Liver (tissue), 8 donors: ENCODE measurements at regions not wholly inside any gene's neighbourhood (a gene's known extent, or its start where the extent isn't known, plus 50 kb on each side); places are given as distances from the start of the nearest gene placed in this dataset.

Experiments
- DNase-seq: peaks from one replicate; pipeline ENCODE4 v3.0.0-alpha.2; 2017; ENCODE audit warnings: low spot score
- H3K27ac ChIP-seq, 2 donors: one replicate each; pipeline ENCODE4 v1.7.0; 2013; ENCODE audit warnings: inconsistent platforms in 2 of 2, low read length in 2 of 2, control low read depth in 1 of 2, low read depth in 1 of 2, mild to moderate bottlenecking in 1 of 2
- H3K27me3 ChIP-seq, 4 donors: one replicate each; pipeline versions ENCODE4 v1.6.1 to v1.7.0; 2013; ENCODE audit warnings: low read length in 3 of 4, inconsistent platforms in 1 of 4, mild to moderate bottlenecking in 1 of 4, moderate library complexity in 1 of 4; ENCODE audit not compliant: control insufficient read depth in 4 of 4, insufficient read depth in 4 of 4
- H3K36me3 ChIP-seq, 4 donors: one replicate each; pipeline versions ENCODE4 v1.6.1 to v1.7.0; 2013; ENCODE audit warnings: low read length in 3 of 4, mild to moderate bottlenecking in 3 of 4, low read depth in 1 of 4, moderate library complexity in 1 of 4; ENCODE audit not compliant: control insufficient read depth in 4 of 4, insufficient read depth in 3 of 4
- H3K4me1 ChIP-seq, 4 donors: one replicate each; pipeline versions ENCODE4 v1.6.1 to v1.7.0; 2013; ENCODE audit warnings: low read length in 3 of 4, mild to moderate bottlenecking in 3 of 4, moderate library complexity in 1 of 4; ENCODE audit not compliant: control insufficient read depth in 4 of 4, insufficient read depth in 4 of 4
- H3K4me3 ChIP-seq, 3 donors: one replicate each; pipeline versions ENCODE4 v1.6.1 to v1.7.0; 2013; ENCODE audit warnings: low read length in 3 of 3, control low read depth in 1 of 3, low read depth in 1 of 3, mild to moderate bottlenecking in 1 of 3
- H3K9ac ChIP-seq, 2 donors: one replicate each; pipeline ENCODE4 v1.7.0; 2013; ENCODE audit warnings: low read length in 2 of 2, mild to moderate bottlenecking in 2 of 2, moderate library complexity in 2 of 2, control low read depth in 1 of 2, low read depth in 1 of 2
- H3K9me3 ChIP-seq, 4 donors: one replicate each; pipeline versions ENCODE4 v1.6.1 to v1.7.0; 2013; ENCODE audit warnings: low read length in 3 of 4; ENCODE audit not compliant: control insufficient read depth in 4 of 4
- EGR1 ChIP-seq, 2 donors: IDR thresholded peaks; 2 replicates each; pipeline ENCODE4 v1.6.1; 2016 to 2018; ENCODE audit warnings: antibody characterized with exemption in 2 of 2, low read depth in 2 of 2
- FOXA1 ChIP-seq: IDR thresholded peaks from 2 replicates; pipeline ENCODE4 v1.6.1; 2016; ENCODE audit warnings: antibody characterized with exemption
- FOXA2 ChIP-seq: IDR thresholded peaks from 2 replicates; pipeline ENCODE4 v1.6.1; 2016; ENCODE audit warnings: antibody characterized with exemption
- GABPA ChIP-seq, 2 donors: IDR thresholded peaks in 1 of 2; conservative IDR thresholded peaks in 1 of 2; 2 replicates each; pipeline ENCODE4 v1.6.1; 2016; ENCODE audit warnings: antibody characterized with exemption in 2 of 2, mild to moderate bottlenecking in 1 of 2, moderate library complexity in 1 of 2
- HNF4A ChIP-seq, 2 donors: conservative IDR thresholded peaks; 2 replicates each; pipeline ENCODE4 v1.6.1; 2016; ENCODE audit warnings: antibody characterized with exemption in 2 of 2, mild to moderate bottlenecking in 2 of 2
- HNF4G ChIP-seq: IDR thresholded peaks from 2 replicates; pipeline ENCODE4 v1.6.1; 2016; ENCODE audit warnings: antibody characterized with exemption
- JUND ChIP-seq, 2 donors: IDR thresholded peaks; 2 replicates each; pipeline ENCODE4 v1.6.1; 2016; ENCODE audit warnings: antibody characterized with exemption in 2 of 2
- NR2F2 ChIP-seq: IDR thresholded peaks from 2 replicates; pipeline ENCODE4 v1.6.1; 2016; ENCODE audit warnings: antibody characterized with exemption
- RXRA ChIP-seq, 2 donors: IDR thresholded peaks; 2 replicates each; pipeline ENCODE4 v1.6.1; 2017 to 2018; ENCODE audit warnings: antibody characterized with exemption in 2 of 2, mild to moderate bottlenecking in 1 of 2
- SP1 ChIP-seq: IDR thresholded peaks from 2 replicates; pipeline ENCODE4 v1.6.1; 2018; ENCODE audit warnings: antibody characterized with exemption, mild to moderate bottlenecking
- TAF1 ChIP-seq: conservative IDR thresholded peaks from 2 replicates; pipeline ENCODE4 v1.6.1; 2016; ENCODE audit warnings: antibody characterized with exemption, mild to moderate bottlenecking
- YY1 ChIP-seq: IDR thresholded peaks from 2 replicates; pipeline ENCODE4 v1.6.1; 2016; ENCODE audit warnings: antibody characterized with exemption, mild to moderate bottlenecking
- WGBS: extraction: QIAGEN DNeasy Blood & Tissue Kit; methylation state at CpG from one replicate; pipeline ENCODE4 v1.1.7; 2013; 5-methylcytosine and 5-hydroxymethylcytosine counted together
- TF ChIP-seq, protein P1 (sequence below): IDR thresholded peaks from 2 replicates; pipeline ENCODE4 v1.6.1; 2016; ENCODE audit warnings: antibody characterized with exemption
- TF ChIP-seq, protein P2 (sequence below): IDR thresholded peaks from 2 replicates; pipeline ENCODE4 v1.6.1; 2016; ENCODE audit warnings: antibody characterized with exemption, mild to moderate bottlenecking
- TF ChIP-seq, protein P3 (sequence below): IDR thresholded peaks from 2 replicates; pipeline ENCODE4 v1.6.1; 2016; ENCODE audit warnings: antibody characterized with exemption
- TF ChIP-seq, protein P4 (sequence below): fragments of 150-350 bp; IDR thresholded peaks from 2 replicates; pipeline ENCODE4 v1.5.1; 2017; ENCODE audit warnings: improper control_type of control experiment, low read depth, low read length; ENCODE audit not compliant: missing input control
- TF ChIP-seq, protein P5 (sequence below): IDR thresholded peaks from 2 replicates; pipeline ENCODE4 v1.6.1; 2016; ENCODE audit warnings: antibody characterized with exemption
- donor health status: healthy.
- donor health status: healthy.
- donor health status: healthy.
- donor health status: healthy.
- donor health status: healthy.

DNA sequence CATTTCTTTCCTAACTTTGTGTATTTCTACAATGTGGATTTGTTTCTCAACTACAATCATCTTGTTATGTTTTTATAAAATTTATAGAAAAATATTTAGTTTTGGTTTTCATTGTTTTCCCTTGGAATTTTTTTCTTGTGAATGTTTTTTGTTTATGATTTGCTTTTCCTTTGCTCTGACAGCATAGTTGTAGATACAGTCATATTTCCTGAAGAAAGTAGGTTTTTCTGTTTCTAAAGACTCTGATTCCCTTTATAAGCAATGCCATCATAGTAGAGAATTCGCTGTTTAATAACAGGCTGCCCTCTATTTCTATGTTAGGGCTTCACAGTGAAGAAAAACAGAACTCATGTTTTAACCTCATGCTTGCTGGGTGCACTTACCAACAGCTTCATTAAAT is 482.3 kb downstream of the ZBBX start:
- 66% methylated on average over 1 of the region's 1 CpG for WGBS
- TF ChIP-seq GABPA (IDR thresholded peaks at IDR 0.05 in 1 of 2, conservative IDR thresholded peaks at IDR 0.05 in 1 of 2) (no peak), FOXA1 (no peak), RXRA (IDR thresholded peaks at IDR 0.05) (no peak), NR2F2 (no peak), EGR1 (IDR thresholded peaks at IDR 0.05; ENCODE audit: low read depth in 2 of 2) (no peak), JUND (IDR thresholded peaks at IDR 0.05) (no peak), YY1 (no peak)
- TF ChIP-seq, protein P1, sequence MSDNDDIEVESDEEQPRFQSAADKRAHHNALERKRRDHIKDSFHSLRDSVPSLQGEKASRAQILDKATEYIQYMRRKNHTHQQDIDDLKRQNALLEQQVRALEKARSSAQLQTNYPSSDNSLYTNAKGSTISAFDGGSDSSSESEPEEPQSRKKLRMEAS = no peak
- TF ChIP-seq, protein P2, sequence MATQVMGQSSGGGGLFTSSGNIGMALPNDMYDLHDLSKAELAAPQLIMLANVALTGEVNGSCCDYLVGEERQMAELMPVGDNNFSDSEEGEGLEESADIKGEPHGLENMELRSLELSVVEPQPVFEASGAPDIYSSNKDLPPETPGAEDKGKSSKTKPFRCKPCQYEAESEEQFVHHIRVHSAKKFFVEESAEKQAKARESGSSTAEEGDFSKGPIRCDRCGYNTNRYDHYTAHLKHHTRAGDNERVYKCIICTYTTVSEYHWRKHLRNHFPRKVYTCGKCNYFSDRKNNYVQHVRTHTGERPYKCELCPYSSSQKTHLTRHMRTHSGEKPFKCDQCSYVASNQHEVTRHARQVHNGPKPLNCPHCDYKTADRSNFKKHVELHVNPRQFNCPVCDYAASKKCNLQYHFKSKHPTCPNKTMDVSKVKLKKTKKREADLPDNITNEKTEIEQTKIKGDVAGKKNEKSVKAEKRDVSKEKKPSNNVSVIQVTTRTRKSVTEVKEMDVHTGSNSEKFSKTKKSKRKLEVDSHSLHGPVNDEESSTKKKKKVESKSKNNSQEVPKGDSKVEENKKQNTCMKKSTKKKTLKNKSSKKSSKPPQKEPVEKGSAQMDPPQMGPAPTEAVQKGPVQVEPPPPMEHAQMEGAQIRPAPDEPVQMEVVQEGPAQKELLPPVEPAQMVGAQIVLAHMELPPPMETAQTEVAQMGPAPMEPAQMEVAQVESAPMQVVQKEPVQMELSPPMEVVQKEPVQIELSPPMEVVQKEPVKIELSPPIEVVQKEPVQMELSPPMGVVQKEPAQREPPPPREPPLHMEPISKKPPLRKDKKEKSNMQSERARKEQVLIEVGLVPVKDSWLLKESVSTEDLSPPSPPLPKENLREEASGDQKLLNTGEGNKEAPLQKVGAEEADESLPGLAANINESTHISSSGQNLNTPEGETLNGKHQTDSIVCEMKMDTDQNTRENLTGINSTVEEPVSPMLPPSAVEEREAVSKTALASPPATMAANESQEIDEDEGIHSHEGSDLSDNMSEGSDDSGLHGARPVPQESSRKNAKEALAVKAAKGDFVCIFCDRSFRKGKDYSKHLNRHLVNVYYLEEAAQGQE = no peak
- TF ChIP-seq, protein P3, sequence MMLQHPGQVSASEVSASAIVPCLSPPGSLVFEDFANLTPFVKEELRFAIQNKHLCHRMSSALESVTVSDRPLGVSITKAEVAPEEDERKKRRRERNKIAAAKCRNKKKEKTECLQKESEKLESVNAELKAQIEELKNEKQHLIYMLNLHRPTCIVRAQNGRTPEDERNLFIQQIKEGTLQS = no peak
- no peaks in the 10 kb centered on the region for H3K4me1 ChIP-seq

DNA sequence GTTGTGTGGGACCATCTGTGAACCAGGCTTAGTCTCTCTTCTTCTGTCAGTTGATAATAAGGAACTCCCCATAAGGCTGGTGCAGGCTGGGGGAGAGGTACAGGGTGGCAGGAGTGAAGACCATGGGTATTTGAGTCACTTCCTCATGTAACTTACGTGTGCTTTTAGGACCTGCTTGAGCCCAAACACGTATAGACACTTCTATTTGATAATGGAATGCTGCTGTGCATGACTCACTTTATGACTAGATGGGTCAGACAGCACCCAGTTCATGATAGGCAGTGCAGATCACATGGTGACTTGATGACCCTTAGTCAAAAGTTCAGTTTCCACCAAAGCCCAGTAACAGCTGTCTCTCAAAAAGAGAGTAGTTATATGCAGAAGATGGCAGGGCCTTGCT is 490.9 kb downstream of the ZBBX start:
- Histone ChIP-seq H3K9ac (no peak overlapping the region), H3K36me3 (no peaks in the 10 kb centered on the region), H3K27me3 (no peaks in the 10 kb centered on the region), H3K9me3 (peaks cover 0 to 2% (median 0%) of the 10 kb centered on the region in 4 donors), H3K4me3 (no peak overlapping the region), H3K27ac (no peak overlapping the region), H3K4me1 (no peaks in the 10 kb centered on the region)
- TF ChIP-seq FOXA2 = no peak
- TF ChIP-seq FOXA1 = no peak
- no peak for TF ChIP-seq RXRA (IDR thresholded peaks at IDR 0.05)
- TF ChIP-seq, protein P1 = no peak
- TF ChIP-seq TAF1 = no peak
- TF ChIP-seq, protein P4, sequence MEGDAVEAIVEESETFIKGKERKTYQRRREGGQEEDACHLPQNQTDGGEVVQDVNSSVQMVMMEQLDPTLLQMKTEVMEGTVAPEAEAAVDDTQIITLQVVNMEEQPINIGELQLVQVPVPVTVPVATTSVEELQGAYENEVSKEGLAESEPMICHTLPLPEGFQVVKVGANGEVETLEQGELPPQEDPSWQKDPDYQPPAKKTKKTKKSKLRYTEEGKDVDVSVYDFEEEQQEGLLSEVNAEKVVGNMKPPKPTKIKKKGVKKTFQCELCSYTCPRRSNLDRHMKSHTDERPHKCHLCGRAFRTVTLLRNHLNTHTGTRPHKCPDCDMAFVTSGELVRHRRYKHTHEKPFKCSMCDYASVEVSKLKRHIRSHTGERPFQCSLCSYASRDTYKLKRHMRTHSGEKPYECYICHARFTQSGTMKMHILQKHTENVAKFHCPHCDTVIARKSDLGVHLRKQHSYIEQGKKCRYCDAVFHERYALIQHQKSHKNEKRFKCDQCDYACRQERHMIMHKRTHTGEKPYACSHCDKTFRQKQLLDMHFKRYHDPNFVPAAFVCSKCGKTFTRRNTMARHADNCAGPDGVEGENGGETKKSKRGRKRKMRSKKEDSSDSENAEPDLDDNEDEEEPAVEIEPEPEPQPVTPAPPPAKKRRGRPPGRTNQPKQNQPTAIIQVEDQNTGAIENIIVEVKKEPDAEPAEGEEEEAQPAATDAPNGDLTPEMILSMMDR = no peak
- TF ChIP-seq, protein P3 = no peak
- TF ChIP-seq HNF4G = no peak
- no peak for TF ChIP-seq GABPA (IDR thresholded peaks at IDR 0.05 in 1 of 2, conservative IDR thresholded peaks at IDR 0.05 in 1 of 2)
- TF ChIP-seq, protein P2 = no peak
- TF ChIP-seq JUND (IDR thresholded peaks at IDR 0.05) = no peak
- TF ChIP-seq, protein P5, sequence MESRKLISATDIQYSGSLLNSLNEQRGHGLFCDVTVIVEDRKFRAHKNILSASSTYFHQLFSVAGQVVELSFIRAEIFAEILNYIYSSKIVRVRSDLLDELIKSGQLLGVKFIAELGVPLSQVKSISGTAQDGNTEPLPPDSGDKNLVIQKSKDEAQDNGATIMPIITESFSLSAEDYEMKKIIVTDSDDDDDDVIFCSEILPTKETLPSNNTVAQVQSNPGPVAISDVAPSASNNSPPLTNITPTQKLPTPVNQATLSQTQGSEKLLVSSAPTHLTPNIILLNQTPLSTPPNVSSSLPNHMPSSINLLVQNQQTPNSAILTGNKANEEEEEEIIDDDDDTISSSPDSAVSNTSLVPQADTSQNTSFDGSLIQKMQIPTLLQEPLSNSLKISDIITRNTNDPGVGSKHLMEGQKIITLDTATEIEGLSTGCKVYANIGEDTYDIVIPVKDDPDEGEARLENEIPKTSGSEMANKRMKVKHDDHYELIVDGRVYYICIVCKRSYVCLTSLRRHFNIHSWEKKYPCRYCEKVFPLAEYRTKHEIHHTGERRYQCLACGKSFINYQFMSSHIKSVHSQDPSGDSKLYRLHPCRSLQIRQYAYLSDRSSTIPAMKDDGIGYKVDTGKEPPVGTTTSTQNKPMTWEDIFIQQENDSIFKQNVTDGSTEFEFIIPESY = no peak
- TF ChIP-seq SP1 = no peak
- no peak for TF ChIP-seq EGR1 (IDR thresholded peaks at IDR 0.05; ENCODE audit: low read depth in 2 of 2)
- no peak for TF ChIP-seq NR2F2
- TF ChIP-seq YY1 = no peak
- no peak for TF ChIP-seq HNF4A (conservative IDR thresholded peaks at IDR 0.05)
- no peak for DNase-seq
- WGBS = 77% methylated on average over 2 of the region's 2 CpGs

More for the DNA sequence above, 482.3 kb downstream of the ZBBX start:
- DNase-seq = no peak
- H3K9ac ChIP-seq = no peak overlapping the region
- no peaks in the 10 kb centered on the region for H3K27me3 ChIP-seq
- H3K27ac ChIP-seq = no peak overlapping the region
- H3K36me3 ChIP-seq = no peaks in the 10 kb centered on the region
- no peaks in the 10 kb centered on the region for H3K9me3 ChIP-seq
- H3K4me3 ChIP-seq = no peak overlapping the region
